ENCODE measurements at regions not wholly inside any gene's neighbourhood (a gene's known extent, or its start where the extent isn't known, plus 50 kb on each side); places are given as distances from the start of the nearest gene placed in this dataset.

GRCh38 chr10:10618139-10618538 lies 399.5 kb upstream of the CELF2 start:
- no peak for TF ChIP-seq POLR2A (IDR thresholded peaks at IDR 0.05; ENCODE audit: borderline replicate concordance, extremely low read depth, insufficient read depth, insufficient read length)
- TF ChIP-seq CTCF (IDR thresholded peaks at IDR 0.05 in 2 of 3, conservative IDR thresholded peaks at IDR 0.05 in 1 of 3; ENCODE audit: borderline replicate concordance in 1 of 3, insufficient read depth in 1 of 3, low read depth in 2 of 3, low read length in 2 of 3): no peak
- TF ChIP-seq MAX (IDR thresholded peaks at IDR 0.05): no peak
- TF ChIP-seq JUND (IDR thresholded peaks at IDR 0.05): no peak
- no peak for TF ChIP-seq EZH2phosphoT487 (IDR thresholded peaks at IDR 0.05; ENCODE audit: borderline replicate concordance)
- TF ChIP-seq ELF1 (IDR thresholded peaks at IDR 0.05; ENCODE audit: borderline replicate concordance, low read depth): no peak
- TF ChIP-seq SIN3A (IDR thresholded peaks at IDR 0.05; ENCODE audit: low read depth): no peak
- TF ChIP-seq ZBTB33 (IDR thresholded peaks at IDR 0.05; ENCODE audit: extremely low read depth, insufficient replicate concordance, low read length): no peak

Measured in HCT116 (cell line).